Keratinocyte (primary cell): ENCODE measurements at regions not wholly inside any gene's neighbourhood (a gene's known extent, or its start where the extent isn't known, plus 50 kb on each side); places are given as distances from the start of the nearest gene placed in this dataset.

Experiments used
- DNase-seq: peaks from one replicate; pipeline ENCODE4 v3.0.0-alpha.2; 2011; ENCODE audit warnings: low read depth, missing footprints, low spot score
- FAIRE-seq: peaks from 2 replicates; lab custom pipeline; 2011; peaks lifted over from hg19 to GRCh38; lab: Jason Lieb, UNC
- H2AFZ ChIP-seq: 2 replicates; pipeline ENCODE4 v1.6.0; 2012; ENCODE audit warnings: low read length, control low read depth, inconsistent platforms; ENCODE audit not compliant: control insufficient read depth
- H3K27ac ChIP-seq: 2 replicates; pipeline ENCODE4 v1.5.1; 2011; ENCODE audit warnings: low read length; ENCODE audit not compliant: control insufficient read depth, insufficient read depth
- H3K27me3 ChIP-seq: 3 replicates; pipeline ENCODE4 v1.6.0; 2011; ENCODE audit warnings: low read length; ENCODE audit not compliant: control insufficient read depth, insufficient read depth; ENCODE audit errors: extremely low read depth
- H3K36me3 ChIP-seq, 2 experiments: 2 replicates in 1 of 2; 3 replicates in 1 of 2; pipeline ENCODE4 v1.5.1; 2011; ENCODE audit warnings: low read length in 2 of 2, mild to moderate bottlenecking in 1 of 2; ENCODE audit not compliant: control insufficient read depth in 2 of 2, insufficient read depth in 2 of 2; ENCODE audit errors: extremely low read depth in 1 of 2
- H3K4me1 ChIP-seq: 3 replicates; pipeline ENCODE4 v1.5.1; 2011; ENCODE audit warnings: low read length; ENCODE audit not compliant: control insufficient read depth, insufficient read depth; ENCODE audit errors: extremely low read depth
- H3K4me2 ChIP-seq: 3 replicates; pipeline ENCODE4 v1.6.0; 2011; ENCODE audit warnings: low read depth, low read length; ENCODE audit not compliant: control insufficient read depth, insufficient read depth; ENCODE audit errors: extremely low read depth
- H3K4me3 ChIP-seq, 3 experiments: fragments of 200-600 bp in 1 of 3; sonication (generic) in 1 of 3; 2 replicates in 2 of 3; 3 replicates in 1 of 3; pipeline ENCODE4 v1.5.1; 2011 to 2016; ENCODE audit warnings: low read length in 3 of 3, mild to moderate bottlenecking in 3 of 3, control low read depth in 2 of 3, inconsistent platforms in 1 of 3, low read depth in 1 of 3, mixed read lengths in 1 of 3, mixed run types in 1 of 3, moderate library complexity in 1 of 3; ENCODE audit not compliant: control insufficient read depth in 2 of 3, insufficient read depth in 2 of 3; ENCODE audit errors: extremely low read depth in 1 of 3
- H3K79me2 ChIP-seq: 2 replicates; pipeline ENCODE4 v1.6.0; 2012; ENCODE audit warnings: low read length; ENCODE audit not compliant: control insufficient read depth, insufficient read depth
- H3K9ac ChIP-seq: 3 replicates; pipeline ENCODE4 v1.6.0; 2011; ENCODE audit warnings: low read length; ENCODE audit not compliant: control insufficient read depth, insufficient read depth; ENCODE audit errors: extremely low read depth
- H3K9me1 ChIP-seq: 3 replicates; pipeline ENCODE4 v1.6.0; 2011; ENCODE audit warnings: low read length; ENCODE audit not compliant: control insufficient read depth, insufficient read depth; ENCODE audit errors: extremely low read depth
- H3K9me3 ChIP-seq: 2 replicates; pipeline ENCODE4 v1.5.1; 2012; ENCODE audit warnings: low read depth, low read length; ENCODE audit not compliant: control insufficient read depth
- H4K20me1 ChIP-seq: 3 replicates; pipeline ENCODE4 v1.6.0; 2011; ENCODE audit warnings: low read length; ENCODE audit not compliant: control insufficient read depth, insufficient read depth; ENCODE audit errors: extremely low read depth
- EZH2 ChIP-seq: IDR thresholded peaks from one replicate; pipeline ENCODE4 v1.6.1; 2012; ENCODE audit warnings: inconsistent platforms, mild to moderate bottlenecking, low read length, moderate library complexity
- dilution Hi-C: fragments of 300-500 bp; cut with MboI; formaldehyde crosslinking; loops from one replicate; pipeline ENCODE4 v1.7.0; 2020; ENCODE audit warnings: low sequenced_read_pairs; ENCODE audit not compliant: extremely low pct_ligation_motif_present
- TF ChIP-seq, protein P1 (sequence below), 3 experiments: IDR thresholded peaks in 1 of 3; conservative IDR thresholded peaks in 1 of 3; optimal IDR thresholded peaks in 1 of 3; 2 replicates in 2 of 3; 3 replicates in 1 of 3; pipeline versions ENCODE3 to v1.5.1; 2011; ENCODE audit warnings: low read length in 3 of 3, mild to moderate bottlenecking in 3 of 3, moderate library complexity in 2 of 3, control low read depth in 1 of 3, inconsistent platforms in 1 of 3; ENCODE audit not compliant: insufficient read depth in 2 of 3; ENCODE audit errors: extremely low read depth in 1 of 3

GRCh38 chr9:75607521-75607920 is 283.0 kb upstream of the PCSK5 start:
- H3K79me2 ChIP-seq = no peaks in the 10 kb centered on the region
- dilution Hi-C loops = no loop called here
- H3K4me1 ChIP-seq = no peaks in the 10 kb centered on the region
- no peak for FAIRE-seq
- no peak for DNase-seq
- H3K4me3 ChIP-seq = no peak overlapping the region
- H3K27me3 ChIP-seq = no peaks in the 10 kb centered on the region
- no peaks in the 10 kb centered on the region for H3K9me3 ChIP-seq
- no peaks in the 10 kb centered on the region for H3K36me3 ChIP-seq
- H3K27ac ChIP-seq = no peak overlapping the region
- no peak overlapping the region for H2AFZ ChIP-seq
- H3K9ac ChIP-seq = no peak overlapping the region
- no peaks in the 10 kb centered on the region for H3K9me1 ChIP-seq
- no peaks in the 10 kb centered on the region for H4K20me1 ChIP-seq
- TF ChIP-seq, protein P1, sequence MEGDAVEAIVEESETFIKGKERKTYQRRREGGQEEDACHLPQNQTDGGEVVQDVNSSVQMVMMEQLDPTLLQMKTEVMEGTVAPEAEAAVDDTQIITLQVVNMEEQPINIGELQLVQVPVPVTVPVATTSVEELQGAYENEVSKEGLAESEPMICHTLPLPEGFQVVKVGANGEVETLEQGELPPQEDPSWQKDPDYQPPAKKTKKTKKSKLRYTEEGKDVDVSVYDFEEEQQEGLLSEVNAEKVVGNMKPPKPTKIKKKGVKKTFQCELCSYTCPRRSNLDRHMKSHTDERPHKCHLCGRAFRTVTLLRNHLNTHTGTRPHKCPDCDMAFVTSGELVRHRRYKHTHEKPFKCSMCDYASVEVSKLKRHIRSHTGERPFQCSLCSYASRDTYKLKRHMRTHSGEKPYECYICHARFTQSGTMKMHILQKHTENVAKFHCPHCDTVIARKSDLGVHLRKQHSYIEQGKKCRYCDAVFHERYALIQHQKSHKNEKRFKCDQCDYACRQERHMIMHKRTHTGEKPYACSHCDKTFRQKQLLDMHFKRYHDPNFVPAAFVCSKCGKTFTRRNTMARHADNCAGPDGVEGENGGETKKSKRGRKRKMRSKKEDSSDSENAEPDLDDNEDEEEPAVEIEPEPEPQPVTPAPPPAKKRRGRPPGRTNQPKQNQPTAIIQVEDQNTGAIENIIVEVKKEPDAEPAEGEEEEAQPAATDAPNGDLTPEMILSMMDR (optimal IDR thresholded peaks at IDR 0.05 in 1 of 3, IDR thresholded peaks at IDR 0.05 in 1 of 3, conservative IDR thresholded peaks at IDR 0.05 in 1 of 3; ENCODE audit: extremely low read depth in 1 of 3, insufficient read depth in 2 of 3, low read length in 3 of 3) = no peak
- no peak for TF ChIP-seq EZH2
- no peak overlapping the region for H3K4me2 ChIP-seq

GRCh38 chr9:75609401-75609800 is 281.1 kb upstream of the PCSK5 start:
- Histone ChIP-seq H4K20me1 (no peaks in the 10 kb centered on the region), H3K9me3 (no peaks in the 10 kb centered on the region), H3K4me1 (no peaks in the 10 kb centered on the region), H3K9me1 (no peaks in the 10 kb centered on the region), H3K4me3 (no peak overlapping the region), H3K27me3 (no peaks in the 10 kb centered on the region), H3K9ac (no peak overlapping the region), H2AFZ (no peak overlapping the region), H3K27ac (no peak overlapping the region), H3K4me2 (no peak overlapping the region), H3K36me3 (no peaks in the 10 kb centered on the region), H3K79me2 (no peaks in the 10 kb centered on the region)
- TF ChIP-seq, protein P1 (optimal IDR thresholded peaks at IDR 0.05 in 1 of 3, IDR thresholded peaks at IDR 0.05 in 1 of 3, conservative IDR thresholded peaks at IDR 0.05 in 1 of 3; ENCODE audit: extremely low read depth in 1 of 3, insufficient read depth in 2 of 3, low read length in 3 of 3) = no peak
- TF ChIP-seq EZH2 = no peak
- DNase-seq (no peak), FAIRE-seq (no peak)
- dilution Hi-C loops = no loop called here
